Sigmoid colon (tissue), 6 donors: ENCODE measurements at regions not wholly inside any gene's neighbourhood (a gene's known extent, or its start where the extent isn't known, plus 50 kb on each side); places are given as distances from the start of the nearest gene placed in this dataset.

Experiments used
- DNase-seq: peaks from one replicate; pipeline ENCODE4 v3.0.0-alpha.2; 2019
- H3K27ac ChIP-seq, 4 donors: fragments of 200-600 bp; sonication (generic); one replicate each; pipeline ENCODE4 v1.5.1; 2016 to 2019; ENCODE audit warnings: mild to moderate bottlenecking in 1 of 4
- H3K27me3 ChIP-seq, 3 donors: fragments of 200-600 bp; sonication (generic); one replicate each; pipeline ENCODE4 v1.5.1; 2019; ENCODE audit warnings: mild to moderate bottlenecking in 1 of 3
- H3K36me3 ChIP-seq, 4 donors: fragments of 200-600 bp; sonication (generic); one replicate each; pipeline ENCODE4 v1.5.1; 2016 to 2019
- H3K4me1 ChIP-seq, 4 donors: fragments of 200-600 bp; sonication (generic); one replicate each; pipeline ENCODE4 v1.5.1; 2017 to 2019
- H3K4me3 ChIP-seq, 4 donors: fragments of 200-600 bp; sonication (generic); one replicate each; pipeline ENCODE4 v1.5.1; 2017 to 2019; ENCODE audit warnings: mild to moderate bottlenecking in 2 of 4, moderate library complexity in 1 of 4
- H3K9me3 ChIP-seq, 4 donors: fragments of 200-600 bp in 3 of 4; sonication (generic) in 3 of 4; one replicate each; pipeline versions ENCODE4 v1.5.1 to v1.6.1; 2013 to 2019
- CTCF ChIP-seq, 4 experiments: fragments of 450-650 bp in 3 of 4; fragments of 200-600 bp in 1 of 4; IDR thresholded peaks; one replicate each; pipeline ENCODE4 v1.5.1; 2016 to 2019; ENCODE audit warnings: antibody characterized with exemption in 4 of 4, mild to moderate bottlenecking in 3 of 4, moderate library complexity in 2 of 4
- EP300 ChIP-seq, 4 donors: sonication (generic); formaldehyde crosslinking; IDR thresholded peaks; one replicate each; pipeline ENCODE4 v1.6.1; 2017; ENCODE audit warnings: antibody characterized with exemption in 4 of 4
- POLR2A ChIP-seq, 2 donors: fragments of 450-650 bp; IDR thresholded peaks; one replicate each; pipeline ENCODE4 v1.6.1; 2016; ENCODE audit warnings: antibody characterized with exemption in 2 of 2, mild to moderate bottlenecking in 2 of 2, moderate library complexity in 2 of 2
- POLR2AphosphoS5 ChIP-seq, 4 donors: sonication (generic); formaldehyde crosslinking; IDR thresholded peaks; one replicate each; pipeline ENCODE4 v1.6.1; 2017; ENCODE audit warnings: antibody characterized with exemption in 4 of 4
- WGBS, 2 donors: extraction: QIAGEN DNeasy Blood & Tissue Kit; methylation state at CpG; one replicate each; pipeline ENCODE4 v1.1.7; 2013; 5-methylcytosine and 5-hydroxymethylcytosine counted together
- intact Hi-C: fragments of 100-400 bp; cut with DNase I; formaldehyde crosslinking; loops from one replicate; pipeline ENCODE4 v1.15.1; 2023
- donor health status: healthy with polysubstance abuse.
- donor health status: healthy.

DNA sequence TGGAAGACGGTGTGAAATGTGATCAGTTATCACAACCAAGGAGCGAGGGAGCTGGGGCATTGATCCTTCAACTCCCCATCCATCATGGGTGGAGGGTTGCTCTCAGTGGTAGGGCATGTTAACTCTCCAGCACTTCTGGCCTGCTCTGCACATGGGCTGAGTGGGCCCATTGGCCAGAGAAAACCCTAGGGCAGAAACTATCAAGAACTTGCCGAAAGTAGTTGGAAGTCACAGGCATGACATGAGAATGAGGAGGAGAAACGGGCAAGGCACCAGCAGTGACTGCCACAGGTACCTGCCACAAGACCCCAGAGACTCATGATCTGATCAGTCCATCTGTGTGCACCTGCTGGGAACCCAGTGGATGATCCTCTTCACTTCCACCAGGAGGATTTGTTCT lies 50.9 kb upstream of the CXCL14 start:
- TF ChIP-seq POLR2AphosphoS5 (IDR thresholded peaks at IDR 0.05) = no peak
- TF ChIP-seq POLR2A (IDR thresholded peaks at IDR 0.05) = no peak
- no peak for TF ChIP-seq EP300 (IDR thresholded peaks at IDR 0.05)
- TF ChIP-seq CTCF (IDR thresholded peaks at IDR 0.05) = no peak
- peaks cover 0 to 11% (median 5%) of the 10 kb centered on the region in 4 donors for H3K4me1 ChIP-seq
- H3K27ac ChIP-seq = no peak overlapping the region
- no peaks in the 10 kb centered on the region for H3K9me3 ChIP-seq
- no peak for DNase-seq
- no peak overlapping the region for H3K4me3 ChIP-seq
- H3K36me3 ChIP-seq = no peaks in the 10 kb centered on the region
- no peaks in the 10 kb centered on the region for H3K27me3 ChIP-seq
- intact Hi-C loops = no loop called here
- 88 to 92% methylated on average over 4 of the region's 4 CpGs for WGBS, 2 donors

DNA sequence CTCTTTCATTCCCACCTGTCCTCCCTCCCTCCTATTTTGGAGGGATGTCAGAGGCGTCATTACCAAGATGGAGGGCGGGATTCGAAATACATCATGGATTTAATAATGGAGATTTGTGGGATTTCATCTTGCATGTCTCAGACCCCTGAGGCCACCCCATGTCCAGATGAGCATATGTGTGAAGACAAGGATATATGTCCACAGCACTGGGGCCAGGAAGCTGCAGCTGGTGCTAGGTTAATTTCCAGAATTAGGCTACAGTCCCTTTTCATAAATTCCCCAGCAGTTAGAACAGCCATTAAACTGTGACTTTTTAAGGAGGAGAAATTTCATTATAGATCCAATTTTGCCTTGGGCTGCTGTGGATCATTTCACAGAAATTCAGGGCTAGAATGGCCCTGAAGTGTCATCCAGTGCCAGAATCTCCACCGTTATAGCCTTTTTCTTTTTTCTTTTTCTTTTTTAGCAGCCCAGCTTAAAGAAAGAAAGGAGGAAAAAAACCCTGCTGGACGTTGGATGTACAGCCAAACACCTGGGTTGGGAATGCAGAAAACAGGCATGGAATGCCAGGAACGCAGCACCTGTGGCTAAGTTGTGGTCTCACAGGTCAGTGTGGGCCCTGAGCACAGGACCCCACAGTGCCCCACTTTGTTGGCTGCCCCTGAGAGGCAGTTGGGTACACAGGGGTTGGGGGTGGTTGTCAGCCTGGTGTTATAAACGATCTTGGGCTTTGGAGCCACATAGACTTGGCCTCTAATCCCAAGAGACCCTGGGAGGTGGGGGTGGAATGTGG lies 50.2 kb upstream of the CXCL14 start:
- intact Hi-C loops = no loop called here
- DNase-seq = no peak
- Histone ChIP-seq H3K27ac (no peak overlapping the region), H3K4me3 (no peak overlapping the region), H3K9me3 (no peaks in the 10 kb centered on the region), H3K4me1 (peaks cover 0 to 11% (median 5%) of the 10 kb centered on the region in 4 donors), H3K36me3 (no peaks in the 10 kb centered on the region), H3K27me3 (no peaks in the 10 kb centered on the region)
- WGBS, 2 donors = 75 to 80% methylated on average over 7 of the region's 7 CpGs
- TF ChIP-seq POLR2AphosphoS5 (IDR thresholded peaks at IDR 0.05) = no peak
